PC-9 (cell line): ENCODE measurements at regions not wholly inside any gene's neighbourhood (a gene's known extent, or its start where the extent isn't known, plus 50 kb on each side); places are given as distances from the start of the nearest gene placed in this dataset.

Experiments
- BruUV-seq: library from RNA; stranded (reverse); fragments of 400-500 nt; replicated peaks from 2 replicates; lab custom pipeline; 2021; lab: Mats Ljungman, UMichigan
- CTCF ChIA-PET: fragments of 300-600 bp; sonication (Branson Sonifier 250); formaldehyde crosslinking; loops from one replicate; lab custom pipeline; 2022; ENCODE audit warnings: antibody characterized with exemption; lab: Charles Lee
- POLR2A ChIA-PET: fragments of 300-600 bp; sonication (Branson Sonifier 250); formaldehyde crosslinking; loops from one replicate; lab custom pipeline; 2022; ENCODE audit warnings: antibody characterized with exemption; ENCODE audit not compliant: unreplicated experiment; lab: Charles Lee
- DNase-seq, 2 experiments: peaks; one replicate each; pipeline versions ENCODE4 v3.0.0 to v3.0.0-alpha.2; 2015 to 2022; ENCODE audit warnings: mixed read lengths in 1 of 2
- H2AFZ ChIP-seq: fragments of 200-600 bp; sonication (generic); 2 replicates; pipeline ENCODE4 v1.8.1; 2017; ENCODE audit warnings: antibody characterized with exemption
- H3F3A ChIP-seq: fragments of 200-600 bp; sonication (generic); 2 replicates; pipeline ENCODE4 v1.8.1; 2017; ENCODE audit warnings: antibody characterized with exemption, mild to moderate bottlenecking, low read depth; ENCODE audit not compliant: insufficient read depth
- H3K27ac ChIP-seq: fragments of 200-600 bp; sonication (generic); 2 replicates; pipeline ENCODE4 v1.6.1; 2016; ENCODE audit warnings: mixed run types
- H3K27me3 ChIP-seq: fragments of 200-600 bp; sonication (generic); 2 replicates; pipeline ENCODE4 v1.6.1; 2016; ENCODE audit warnings: low read depth, mixed run types; ENCODE audit not compliant: insufficient read depth
- H3K36me3 ChIP-seq: fragments of 200-600 bp; sonication (generic); 2 replicates; pipeline ENCODE4 v1.6.1; 2016; ENCODE audit warnings: low read depth, mixed run types
- H3K4me1 ChIP-seq: fragments of 200-600 bp; sonication (generic); replicated peaks from 2 replicates; pipeline ENCODE4 v1.6.1; 2016; ENCODE audit warnings: mixed run types; ENCODE audit not compliant: insufficient read depth
- H3K4me2 ChIP-seq: fragments of 200-600 bp; sonication (generic); 2 replicates; pipeline ENCODE4 v1.6.1; 2017; ENCODE audit warnings: mixed run types
- H3K4me3 ChIP-seq: fragments of 200-600 bp; sonication (generic); 2 replicates; pipeline ENCODE4 v1.6.1; 2016; ENCODE audit warnings: mixed run types
- H3K79me2 ChIP-seq: fragments of 200-600 bp; sonication (generic); 2 replicates; pipeline ENCODE4 v1.6.1; 2017; ENCODE audit warnings: low read depth, mixed run types
- H3K9me2 ChIP-seq: fragments of 200-600 bp; sonication (generic); 2 replicates; pipeline ENCODE4 v1.8.1; 2017; ENCODE audit warnings: mild to moderate bottlenecking; ENCODE audit not compliant: insufficient read depth
- H3K9me3 ChIP-seq: fragments of 200-600 bp; sonication (generic); 2 replicates; pipeline ENCODE4 v1.8.1; 2016; ENCODE audit warnings: low read depth; ENCODE audit not compliant: insufficient read depth
- H4K20me1 ChIP-seq: fragments of 200-600 bp; sonication (generic); 2 replicates; pipeline ENCODE4 v1.8.1; 2017; ENCODE audit not compliant: insufficient read depth
- EZH2 ChIP-seq: fragments of 200-600 bp; sonication (generic); IDR thresholded peaks from 2 replicates; pipeline ENCODE4 v1.8.0; 2017; ENCODE audit warnings: antibody characterized with exemption, low read depth
- intact Hi-C: fragments of 100-400 bp; cut with micrococcal nuclease; formaldehyde crosslinking; loops from one replicate; pipeline ENCODE4 v1.10.0; 2022; ENCODE audit not compliant: unreplicated experiment
- TF ChIP-seq, protein P1 (sequence below): fragments of 200-600 bp; sonication (generic); conservative IDR thresholded peaks from 2 replicates; pipeline ENCODE4 v1.6.1; 2017; ENCODE audit warnings: mixed run types, antibody characterized with exemption, mild to moderate bottlenecking, moderate library complexity

DNA sequence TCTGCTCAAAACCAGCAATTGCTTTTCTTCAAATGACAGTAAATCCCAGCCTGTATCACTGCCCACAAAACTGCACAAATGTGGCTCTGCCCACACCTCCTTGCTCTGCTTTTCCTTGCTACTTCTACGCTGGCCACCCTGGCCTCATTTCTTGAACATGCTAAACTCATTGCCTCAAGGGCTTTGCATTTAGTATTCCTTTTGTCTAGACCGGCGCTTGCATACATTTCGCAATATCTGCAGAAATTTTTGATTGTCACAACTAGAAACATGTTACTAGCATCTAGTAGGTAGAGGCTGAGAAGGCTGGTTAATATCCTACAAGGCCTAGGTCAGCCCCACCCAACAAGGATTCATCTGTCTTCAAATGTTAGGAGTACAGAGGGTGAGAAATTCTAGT lies 2357.8 kb downstream of the MAT2B start:
- ChIA-PET POLR2A (no interaction called here), CTCF (no interaction called here)
- Histone ChIP-seq H3K27ac (no peak overlapping the region), H3K79me2 (no peaks in the 10 kb centered on the region), H3K27me3 (no peaks in the 10 kb centered on the region), H3K4me3 (no peak overlapping the region), H3K9me2 (no peaks in the 10 kb centered on the region), H3K9me3 (no peaks in the 10 kb centered on the region), H2AFZ (no peak overlapping the region), H3F3A (no peaks in the 10 kb centered on the region), H3K4me2 (no peak overlapping the region), H3K4me1 (no peaks in the 10 kb centered on the region), H3K36me3 (no peaks in the 10 kb centered on the region), H4K20me1 (no peaks in the 10 kb centered on the region)
- intact Hi-C loops = no loop called here
- no TSS peak for BruUV-seq
- DNase-seq = no peak
- TF ChIP-seq, protein P1, sequence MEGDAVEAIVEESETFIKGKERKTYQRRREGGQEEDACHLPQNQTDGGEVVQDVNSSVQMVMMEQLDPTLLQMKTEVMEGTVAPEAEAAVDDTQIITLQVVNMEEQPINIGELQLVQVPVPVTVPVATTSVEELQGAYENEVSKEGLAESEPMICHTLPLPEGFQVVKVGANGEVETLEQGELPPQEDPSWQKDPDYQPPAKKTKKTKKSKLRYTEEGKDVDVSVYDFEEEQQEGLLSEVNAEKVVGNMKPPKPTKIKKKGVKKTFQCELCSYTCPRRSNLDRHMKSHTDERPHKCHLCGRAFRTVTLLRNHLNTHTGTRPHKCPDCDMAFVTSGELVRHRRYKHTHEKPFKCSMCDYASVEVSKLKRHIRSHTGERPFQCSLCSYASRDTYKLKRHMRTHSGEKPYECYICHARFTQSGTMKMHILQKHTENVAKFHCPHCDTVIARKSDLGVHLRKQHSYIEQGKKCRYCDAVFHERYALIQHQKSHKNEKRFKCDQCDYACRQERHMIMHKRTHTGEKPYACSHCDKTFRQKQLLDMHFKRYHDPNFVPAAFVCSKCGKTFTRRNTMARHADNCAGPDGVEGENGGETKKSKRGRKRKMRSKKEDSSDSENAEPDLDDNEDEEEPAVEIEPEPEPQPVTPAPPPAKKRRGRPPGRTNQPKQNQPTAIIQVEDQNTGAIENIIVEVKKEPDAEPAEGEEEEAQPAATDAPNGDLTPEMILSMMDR = no peak
- TF ChIP-seq EZH2 = no peak

DNA sequence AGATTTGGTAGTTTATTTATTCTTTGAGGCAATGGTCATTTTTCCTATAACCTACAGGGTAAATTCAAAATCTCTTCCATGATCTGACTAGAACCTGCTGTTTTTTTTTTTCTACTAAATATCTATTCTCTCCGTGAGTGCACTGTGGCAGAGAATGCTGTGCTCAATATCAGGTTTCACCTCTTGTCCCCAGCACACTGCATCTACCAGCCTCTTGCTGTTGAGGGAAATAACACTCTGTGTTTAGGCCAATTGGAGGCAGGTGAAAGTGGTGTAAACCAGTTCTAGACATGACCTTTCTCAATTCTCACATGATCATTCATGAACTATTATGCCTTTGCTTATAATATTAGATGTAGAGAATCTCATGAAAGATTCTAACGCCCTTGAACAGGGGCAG lies 2365.9 kb downstream of the MAT2B start:
- H3K4me1 ChIP-seq = no peaks in the 10 kb centered on the region
- no peaks in the 10 kb centered on the region for H3F3A ChIP-seq
- intact Hi-C loops = no loop called here
- no peaks in the 10 kb centered on the region for H4K20me1 ChIP-seq
- BruUV-seq = no TSS peak
- ChIA-PET POLR2A (no interaction called here), CTCF (no interaction called here)
- H3K9me2 ChIP-seq = no peaks in the 10 kb centered on the region
- no peak overlapping the region for H3K27ac ChIP-seq
- no peak overlapping the region for H3K4me2 ChIP-seq
- DNase-seq = no peak
- H2AFZ ChIP-seq = no peak overlapping the region
- no peaks in the 10 kb centered on the region for H3K27me3 ChIP-seq
- no peaks in the 10 kb centered on the region for H3K36me3 ChIP-seq
- H3K4me3 ChIP-seq = no peak overlapping the region
- H3K79me2 ChIP-seq = no peaks in the 10 kb centered on the region
- H3K9me3 ChIP-seq = no peaks in the 10 kb centered on the region; the same call in 1 of the 2 replicates
- no peak for TF ChIP-seq EZH2
- TF ChIP-seq, protein P1 = no peak

DNA sequence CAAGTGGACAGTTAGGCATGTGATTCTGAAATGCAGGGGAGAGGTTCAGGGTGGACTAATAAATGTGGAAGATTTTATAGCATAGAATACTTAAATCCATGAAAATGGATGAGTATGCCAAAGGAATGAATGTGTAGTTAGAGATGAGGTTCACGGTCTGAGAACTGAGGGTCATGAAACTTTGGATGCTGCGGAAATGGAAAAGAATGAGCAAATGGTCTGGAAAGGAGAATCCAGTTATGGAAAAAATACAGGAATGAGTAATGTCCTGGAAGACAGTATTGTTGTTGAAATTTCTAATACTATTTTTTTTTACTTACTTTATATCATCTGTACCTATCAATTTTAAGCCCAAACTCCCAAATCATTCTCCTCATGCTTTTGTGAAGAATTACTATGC lies 2369.4 kb downstream of the MAT2B start:
- Histone ChIP-seq H3F3A (no peaks in the 10 kb centered on the region), H3K4me2 (no peak overlapping the region), H2AFZ (no peak overlapping the region), H3K36me3 (no peaks in the 10 kb centered on the region), H3K4me1 (no peaks in the 10 kb centered on the region), H3K27me3 (no peaks in the 10 kb centered on the region), H3K9me3 (no peaks in the 10 kb centered on the region; the same call in 1 of the 2 replicates), H3K27ac (no peak overlapping the region), H3K79me2 (no peaks in the 10 kb centered on the region), H3K9me2 (no peaks in the 10 kb centered on the region), H3K4me3 (no peak overlapping the region), H4K20me1 (no peaks in the 10 kb centered on the region)
- ChIA-PET CTCF (no interaction called here), POLR2A (no interaction called here)
- DNase-seq = no peak
- BruUV-seq = no TSS peak
- intact Hi-C loops = no loop called here
- TF ChIP-seq, protein P1 = no peak
- TF ChIP-seq EZH2 = no peak
